Natural killer cell (primary cell): ENCODE measurements at regions not wholly inside any gene's neighbourhood (a gene's known extent, or its start where the extent isn't known, plus 50 kb on each side); places are given as distances from the start of the nearest gene placed in this dataset.

Experiments
- ATAC-seq, 3 donors: fragments of 150-1000 bp in 2 of 3; fragments of 200-7000 bp in 1 of 3; cut with Tn5 transposase; 1 replicate in 1 of 3; 2 replicates in 2 of 3; pipeline ENCODE4 v1.10.0; 2021; ENCODE audit warnings: mild to moderate bottlenecking in 2 of 3, moderate library complexity in 2 of 3
- DNase-seq, 2 donors: peaks; one replicate each; pipeline versions ENCODE4 v3.0.0 to v3.0.0-alpha.2; 2013 to 2021; ENCODE audit warnings: mixed read lengths in 1 of 2
- H3K27ac ChIP-seq: one replicate; pipeline ENCODE4 v1.5.1; 2013; ENCODE audit warnings: mild to moderate bottlenecking, low read length
- H3K27me3 ChIP-seq: one replicate; pipeline ENCODE4 v1.6.1; 2013; ENCODE audit warnings: low read length; ENCODE audit not compliant: control insufficient read depth, insufficient read depth
- H3K36me3 ChIP-seq: one replicate; pipeline ENCODE4 v1.6.1; 2013; ENCODE audit warnings: low read length; ENCODE audit not compliant: control insufficient read depth, insufficient read depth
- H3K4me1 ChIP-seq: one replicate; pipeline ENCODE4 v1.6.1; 2013; ENCODE audit warnings: low read length; ENCODE audit not compliant: control insufficient read depth, insufficient read depth
- H3K4me3 ChIP-seq: one replicate; pipeline ENCODE4 v1.5.1; 2013; ENCODE audit warnings: low read length
- H3K9me3 ChIP-seq: one replicate; pipeline ENCODE4 v1.6.1; 2013; ENCODE audit warnings: low read length; ENCODE audit not compliant: control insufficient read depth, insufficient read depth
- H3K27ac Mint-ChIP-seq, 2 donors: one replicate each; pipeline ENCODE4 v1.8.0; 2022; ENCODE audit warnings: mild to moderate bottlenecking in 2 of 2, mixed read lengths in 2 of 2, moderate library complexity in 1 of 2
- H3K27me3 Mint-ChIP-seq, 2 donors: one replicate each; pipeline ENCODE4 v1.8.0; 2022; ENCODE audit warnings: low read depth in 2 of 2, mixed read lengths in 2 of 2
- H3K36me3 Mint-ChIP-seq: one replicate; pipeline ENCODE4 v1.8.0; 2022; ENCODE audit warnings: mixed read lengths
- H3K4me1 Mint-ChIP-seq, 2 donors: one replicate each; pipeline ENCODE4 v1.8.0; 2022; ENCODE audit warnings: mixed read lengths in 2 of 2
- H3K4me3 Mint-ChIP-seq: one replicate; pipeline ENCODE4 v1.8.0; 2022; ENCODE audit warnings: mild to moderate bottlenecking, moderate library complexity, mixed read lengths
- H3K9me3 Mint-ChIP-seq, 2 donors: one replicate each; pipeline ENCODE4 v1.8.0; 2022; ENCODE audit warnings: mixed read lengths in 2 of 2
- CTCF ChIP-seq: fragments of 200-600 bp; IDR thresholded peaks from one replicate; pipeline ENCODE4 v1.8.0; 2022; ENCODE audit warnings: antibody characterized with exemption
- WGBS: methylation state at CpG from one replicate; pipeline ENCODE4 v1.1.7; 2013; ENCODE audit warnings: missing lambda C conversion rate; ENCODE audit not compliant: insufficient coverage; 5-methylcytosine and 5-hydroxymethylcytosine counted together
- intact Hi-C: fragments of 100-400 bp; cut with micrococcal nuclease; formaldehyde crosslinking; loops from one replicate; pipeline ENCODE4 v1.14.2; 2022

- Mint-ChIP-seq H3K27ac (no peak overlapping the region), H3K27me3 (no peaks in the 10 kb centered on the region), H3K4me3 (no peak overlapping the region), H3K4me1 (no peaks in the 10 kb centered on the region), H3K9me3 (no peaks in the 10 kb centered on the region), H3K36me3 (no peaks in the 10 kb centered on the region)
- no peaks in the 10 kb centered on the region for H3K27me3 ChIP-seq
- H3K4me3 ChIP-seq, result no peak overlapping the region
- DNase-seq (no peak), ATAC-seq (no peak)
- no peaks in the 10 kb centered on the region for H3K36me3 ChIP-seq
- H3K4me1 ChIP-seq, result no peaks in the 10 kb centered on the region
- intact Hi-C loops, result no loop called here
- WGBS, result no CpG with 5 or more reads among the region's 1 CpG
- H3K27ac ChIP-seq, result no peak overlapping the region
- TF ChIP-seq CTCF, result no peak
- no peaks in the 10 kb centered on the region for H3K9me3 ChIP-seq
Measured at GRCh38 chr4:98210281-98210680, 50.9 kb upstream of the RAP1GDS1 start.

DNA sequence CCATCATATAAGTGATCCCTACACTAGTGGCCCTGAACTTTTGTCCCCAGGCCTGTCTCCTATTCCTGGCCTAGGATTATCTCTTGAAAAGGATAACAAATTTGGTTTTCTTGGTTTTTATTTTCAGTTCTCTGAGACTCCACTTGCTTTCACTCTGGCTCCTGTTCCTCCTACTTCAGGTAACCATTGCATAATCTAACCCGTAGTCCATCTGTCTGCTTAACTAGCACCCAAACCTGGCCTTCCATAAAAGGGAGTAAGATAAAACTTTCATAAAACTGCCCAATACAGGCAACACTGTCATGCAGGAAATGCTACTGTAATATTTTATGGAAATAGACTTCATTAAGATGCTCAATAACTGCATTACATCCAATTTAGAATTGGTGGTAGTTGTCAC is 52.1 kb upstream of the RAP1GDS1 start:
- no peaks in the 10 kb centered on the region for H3K27me3 ChIP-seq
- WGBS, result 83% methylated on average over 1 of the region's 1 CpG
- H3K9me3 ChIP-seq, result no peaks in the 10 kb centered on the region
- intact Hi-C loops, result no loop called here
- DNase-seq, result no peak
- Mint-ChIP-seq H3K9me3 (no peaks in the 10 kb centered on the region), H3K4me3 (no peak overlapping the region), H3K27ac (no peak overlapping the region), H3K27me3 (no peaks in the 10 kb centered on the region), H3K4me1 (no peaks in the 10 kb centered on the region), H3K36me3 (no peaks in the 10 kb centered on the region)
- H3K4me1 ChIP-seq, result no peaks in the 10 kb centered on the region
- TF ChIP-seq CTCF, result no peak
- no peaks in the 10 kb centered on the region for H3K36me3 ChIP-seq
- H3K4me3 ChIP-seq, result no peak overlapping the region
- H3K27ac ChIP-seq, result no peak overlapping the region
- no peak for ATAC-seq

DNA sequence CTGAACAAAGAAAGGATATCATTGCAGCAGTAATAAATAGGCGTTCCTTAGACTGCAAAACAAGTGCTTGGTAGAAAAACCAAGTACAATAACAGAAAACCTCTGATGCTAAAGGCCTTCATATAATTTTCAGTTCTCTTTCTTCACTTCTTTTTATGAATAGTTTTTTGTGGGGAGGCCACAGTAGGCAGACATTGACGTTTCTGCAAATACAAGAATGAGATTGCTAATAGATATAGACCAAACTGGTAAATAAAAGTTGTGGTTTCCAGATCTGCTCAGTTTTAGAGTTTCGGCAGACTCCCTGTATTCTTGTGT is 57.0 kb upstream of the RAP1GDS1 start:
- no peaks in the 10 kb centered on the region for H3K36me3 ChIP-seq
- H3K27me3 Mint-ChIP-seq, result no peaks in the 10 kb centered on the region
- WGBS, result 62% methylated on average over 3 of the region's 3 CpGs
- intact Hi-C loops, result no loop called here
- H3K4me3 Mint-ChIP-seq, result no peak overlapping the region
- ATAC-seq (no peak), DNase-seq (no peak)
- no peak overlapping the region for H3K27ac Mint-ChIP-seq
- H3K4me1 Mint-ChIP-seq, result no peaks in the 10 kb centered on the region
- peaks cover 9% of the 10 kb centered on the region for H3K36me3 Mint-ChIP-seq
- H3K27ac ChIP-seq, result peak overlapping the region; percentile 52
- TF ChIP-seq CTCF, result no peak
- no peak overlapping the region for H3K4me3 ChIP-seq
- H3K9me3 Mint-ChIP-seq, result peaks cover 4% of the 10 kb centered on the region in 2 donors
- H3K27me3 ChIP-seq, result no peaks in the 10 kb centered on the region
- H3K4me1 ChIP-seq, result no peaks in the 10 kb centered on the region
- peaks cover 3% of the 10 kb centered on the region for H3K9me3 ChIP-seq

DNA sequence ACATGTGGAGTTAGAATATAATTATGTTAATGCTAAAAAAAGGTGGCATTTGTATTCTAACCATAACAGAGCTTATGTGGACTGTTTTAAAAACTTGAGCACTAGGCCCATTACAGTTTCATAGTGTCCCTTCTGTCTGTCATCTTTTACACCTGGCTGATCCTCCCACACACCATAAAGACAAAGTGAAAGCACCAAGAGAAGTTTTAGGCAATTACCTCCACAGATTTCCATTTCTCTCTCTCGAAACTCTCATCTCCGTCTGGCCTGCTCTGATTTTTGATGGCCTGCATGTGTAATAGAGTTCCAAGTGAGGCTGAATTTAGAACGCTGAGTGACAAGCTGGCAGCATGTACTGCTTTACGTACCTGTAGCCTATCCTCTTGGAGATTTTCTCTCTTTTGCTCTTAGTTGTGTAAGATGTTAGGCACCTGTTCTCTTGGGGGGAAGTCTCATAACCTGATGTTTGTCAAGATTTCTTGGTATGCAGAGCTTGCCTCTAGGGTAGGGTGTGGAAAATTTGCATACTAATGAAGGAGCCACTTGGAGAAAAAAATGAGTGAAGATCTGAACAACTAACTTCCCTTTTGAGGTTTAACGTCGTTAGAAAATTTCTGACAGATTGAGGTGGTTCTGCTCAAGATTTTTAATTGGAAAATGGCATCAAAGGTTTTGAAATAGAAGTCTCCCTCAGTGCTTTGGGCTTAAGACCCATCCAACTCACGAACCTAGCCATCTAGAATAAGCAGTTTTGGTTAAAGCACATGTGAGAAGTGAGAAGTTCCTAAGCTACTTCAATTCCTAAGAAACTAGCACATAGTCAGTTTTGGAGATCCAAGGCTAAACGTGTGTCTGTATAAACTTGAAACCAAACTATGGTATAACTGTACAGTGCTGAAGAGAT is 57.6 kb upstream of the RAP1GDS1 start:
- Histone ChIP-seq H3K9me3 (peaks cover 3% of the 10 kb centered on the region), H3K27me3 (no peaks in the 10 kb centered on the region), H3K4me1 (no peaks in the 10 kb centered on the region), H3K27ac (peak overlapping the region; percentile 52), H3K4me3 (peak overlapping the region; percentile 1), H3K36me3 (no peaks in the 10 kb centered on the region)
- Mint-ChIP-seq H3K9me3 (peaks cover 4% of the 10 kb centered on the region in 2 donors), H3K27ac (no peak overlapping the region), H3K4me1 (no peaks in the 10 kb centered on the region), H3K4me3 (no peak overlapping the region), H3K36me3 (peaks cover 9% of the 10 kb centered on the region), H3K27me3 (no peaks in the 10 kb centered on the region)
- intact Hi-C loops, result no loop called here
- DNase-seq (peak in 1 of 2 donors; percentile 3), ATAC-seq (no peak)
- no peak for TF ChIP-seq CTCF
- WGBS, result 44% methylated on average over 7 of the region's 8 CpGs
